Skeletal muscle satellite cell (primary cell): ENCODE measurements at regions not wholly inside any gene's neighbourhood (a gene's known extent, or its start where the extent isn't known, plus 50 kb on each side); places are given as distances from the start of the nearest gene placed in this dataset.

ENCODE experiments used
- H3K27me3 ChIP-seq: 2 replicates; pipeline ENCODE4 v1.7.0; 2013; ENCODE audit warnings: low read length; ENCODE audit not compliant: control insufficient read depth, insufficient read depth
- H3K36me3 ChIP-seq: 2 replicates; pipeline ENCODE4 v1.7.0; 2013; ENCODE audit warnings: mild to moderate bottlenecking, control low read depth, low read length; ENCODE audit not compliant: insufficient read depth
- H3K4me1 ChIP-seq: 2 replicates; pipeline ENCODE4 v1.7.0; 2013; ENCODE audit warnings: low read length; ENCODE audit not compliant: control insufficient read depth, insufficient read depth
- H3K4me2 ChIP-seq: 2 replicates; pipeline ENCODE4 v1.7.0; 2013; ENCODE audit warnings: mild to moderate bottlenecking, low read length
- H3K4me3 ChIP-seq: 2 replicates; pipeline ENCODE4 v1.7.0; 2013; ENCODE audit warnings: low read length
- H3K9ac ChIP-seq: 2 replicates; pipeline ENCODE4 v1.7.0; 2013; ENCODE audit warnings: mild to moderate bottlenecking, low read depth, low read length, moderate library complexity
- H3K9me3 ChIP-seq: replicated peaks from 2 replicates; pipeline ENCODE4 v1.7.0; 2013; ENCODE audit warnings: mild to moderate bottlenecking, control low read depth, low read length

- Histone ChIP-seq H3K27me3 (no peaks in the 10 kb centered on the region), H3K9me3 (no peaks in the 10 kb centered on the region), H3K9ac (no peak overlapping the region), H3K4me2 (no peak overlapping the region), H3K4me1 (no peaks in the 10 kb centered on the region), H3K4me3 (no peak overlapping the region), H3K36me3 (no peaks in the 10 kb centered on the region)
Observed at GRCh38 chr1:81446000-81446669, 354.6 kb upstream of the ADGRL2 start.

DNA sequence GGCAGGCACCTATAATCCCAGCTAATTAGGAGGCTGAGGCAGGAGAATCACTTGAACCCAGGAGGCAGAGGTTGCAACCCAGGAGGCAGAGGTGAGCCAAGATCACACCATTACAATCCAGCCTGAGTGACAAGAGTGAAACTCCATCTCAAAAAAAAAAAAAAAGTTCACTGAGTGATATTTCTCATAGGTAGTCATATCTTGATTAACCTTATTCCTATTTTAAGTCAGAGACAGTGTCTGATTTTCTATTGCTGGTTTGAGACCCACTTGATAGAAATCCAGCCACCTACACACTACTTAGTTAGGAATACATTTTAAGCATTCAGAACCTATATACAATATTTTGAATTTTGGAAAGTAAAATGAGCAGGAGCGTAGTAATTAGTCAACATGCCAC, 357.4 kb upstream of the ADGRL2 start:
- H3K36me3 ChIP-seq = no peaks in the 10 kb centered on the region
- H3K4me3 ChIP-seq = no peak overlapping the region
- H3K27me3 ChIP-seq = no peaks in the 10 kb centered on the region
- H3K4me2 ChIP-seq = no peak overlapping the region
- H3K9ac ChIP-seq = no peak overlapping the region
- H3K9me3 ChIP-seq = no peaks in the 10 kb centered on the region
- no peaks in the 10 kb centered on the region for H3K4me1 ChIP-seq

DNA sequence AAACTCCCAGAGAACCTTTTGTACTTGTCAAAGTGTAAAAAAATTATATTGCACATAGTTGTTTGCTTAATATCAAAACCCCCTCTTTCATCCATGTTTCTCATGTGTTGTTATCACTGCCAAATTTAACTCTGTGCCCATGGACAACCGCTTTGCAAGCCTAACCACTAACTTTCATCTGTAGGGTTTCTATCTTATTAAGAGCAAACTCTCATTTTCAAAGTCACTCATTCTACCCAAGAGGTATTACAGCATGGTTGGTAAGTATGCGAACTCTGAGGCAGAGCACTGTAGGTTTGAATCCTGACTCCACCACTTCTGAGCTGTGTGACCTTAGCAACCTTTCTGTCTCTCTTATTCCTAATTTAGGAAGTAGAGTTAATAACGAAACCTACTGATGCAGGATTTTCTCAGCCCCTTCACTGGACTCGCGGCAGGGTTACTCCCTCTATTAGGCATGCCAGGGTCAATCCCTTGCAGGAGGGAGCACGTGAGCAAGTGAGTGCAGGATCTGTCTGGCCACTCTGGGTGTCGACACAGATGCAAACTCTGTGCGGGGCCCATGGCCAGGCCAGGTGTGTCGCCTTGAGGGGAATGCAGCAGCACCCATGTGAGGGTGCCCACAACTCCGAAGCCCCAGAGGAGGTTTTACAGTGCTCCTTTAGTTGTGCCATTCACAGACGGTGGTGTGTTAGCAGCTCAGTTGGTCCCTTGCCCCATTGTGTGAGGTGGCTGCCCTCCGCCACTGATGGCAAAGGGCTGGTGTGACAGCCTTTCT, 361.5 kb upstream of the ADGRL2 start:
- H3K4me3 ChIP-seq = no peak overlapping the region
- no peaks in the 10 kb centered on the region for H3K4me1 ChIP-seq
- H3K9me3 ChIP-seq = no peaks in the 10 kb centered on the region

DNA sequence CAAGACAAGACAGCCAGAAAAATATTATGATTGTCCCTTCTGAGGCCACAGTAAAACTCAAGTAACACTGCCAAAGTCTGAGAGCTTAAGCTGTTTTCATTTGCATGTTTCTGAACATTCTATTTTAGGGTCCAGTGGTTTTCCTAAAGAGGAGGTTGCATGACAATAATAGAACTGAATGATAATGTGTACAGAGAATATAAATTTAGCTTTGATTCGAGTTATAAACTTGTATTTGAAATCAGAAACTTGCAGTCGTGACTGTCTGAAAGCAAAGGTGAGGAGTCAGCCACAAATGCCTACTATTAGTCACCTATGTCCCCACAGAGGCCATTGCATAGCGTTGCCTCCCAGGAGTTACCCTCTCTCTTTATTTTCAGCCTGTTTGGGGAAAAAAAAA, 363.1 kb upstream of the ADGRL2 start:
- H3K36me3 ChIP-seq = no peaks in the 10 kb centered on the region
- no peak overlapping the region for H3K4me2 ChIP-seq
- no peaks in the 10 kb centered on the region for H3K9me3 ChIP-seq
- H3K4me3 ChIP-seq = no peak overlapping the region
- no peak overlapping the region for H3K9ac ChIP-seq
- H3K4me1 ChIP-seq = no peaks in the 10 kb centered on the region
- no peaks in the 10 kb centered on the region for H3K27me3 ChIP-seq

More for the DNA sequence above, 361.5 kb upstream of the ADGRL2 start:
- Histone ChIP-seq H3K9ac (no peak overlapping the region), H3K27me3 (no peaks in the 10 kb centered on the region), H3K4me2 (no peak overlapping the region), H3K36me3 (no peaks in the 10 kb centered on the region)

- no peaks in the 10 kb centered on the region for H3K36me3 ChIP-seq
Observed at GRCh38 chr1:81437213-81437612, 363.5 kb upstream of the ADGRL2 start.

GRCh38 chr1:81435175-81435574, 365.6 kb upstream of the ADGRL2 start:
- Histone ChIP-seq H3K9me3 (no peaks in the 10 kb centered on the region), H3K36me3 (no peaks in the 10 kb centered on the region), H3K4me2 (no peak overlapping the region), H3K9ac (no peak overlapping the region), H3K27me3 (no peaks in the 10 kb centered on the region), H3K4me3 (no peak overlapping the region), H3K4me1 (no peaks in the 10 kb centered on the region)

More at GRCh38 chr1:81437213-81437612, 363.5 kb upstream of the ADGRL2 start:
- Histone ChIP-seq H3K9ac (no peak overlapping the region), H3K4me2 (no peak overlapping the region), H3K4me3 (no peak overlapping the region), H3K4me1 (no peaks in the 10 kb centered on the region), H3K9me3 (no peaks in the 10 kb centered on the region), H3K27me3 (no peaks in the 10 kb centered on the region)

GRCh38 chr1:81433676-81434075, 367.1 kb upstream of the ADGRL2 start:
- Histone ChIP-seq H3K4me2 (no peak overlapping the region), H3K9ac (no peak overlapping the region), H3K4me3 (no peak overlapping the region), H3K27me3 (no peaks in the 10 kb centered on the region), H3K4me1 (no peaks in the 10 kb centered on the region), H3K9me3 (no peaks in the 10 kb centered on the region), H3K36me3 (no peaks in the 10 kb centered on the region)

GRCh38 chr1:81432654-81433109, 368.1 kb upstream of the ADGRL2 start:
- no peak overlapping the region for H3K4me3 ChIP-seq
- no peak overlapping the region for H3K9ac ChIP-seq
- no peaks in the 10 kb centered on the region for H3K27me3 ChIP-seq
- H3K36me3 ChIP-seq = no peaks in the 10 kb centered on the region
- no peaks in the 10 kb centered on the region for H3K9me3 ChIP-seq
- H3K4me2 ChIP-seq = no peak overlapping the region
- H3K4me1 ChIP-seq = no peaks in the 10 kb centered on the region

DNA sequence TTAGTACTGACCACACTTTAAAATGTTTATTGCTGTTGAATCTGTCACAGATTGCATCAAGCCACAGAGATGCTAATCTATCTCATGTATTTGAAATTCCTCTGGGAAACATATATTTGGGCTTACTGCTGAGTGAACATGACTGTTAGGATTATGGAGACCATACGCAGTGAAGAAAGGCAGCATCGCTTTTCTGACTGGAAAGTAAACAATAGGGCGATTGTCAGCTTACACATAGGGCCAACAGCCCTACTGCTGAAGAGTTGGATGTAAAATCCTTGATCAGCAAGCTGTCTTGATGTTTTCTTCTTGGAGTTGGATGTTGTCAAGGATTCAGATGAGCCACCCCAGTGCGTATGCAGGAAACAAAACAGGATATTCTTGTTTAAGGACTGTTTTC, 368.7 kb upstream of the ADGRL2 start:
- H3K27me3 ChIP-seq = no peaks in the 10 kb centered on the region
- H3K4me3 ChIP-seq = no peak overlapping the region
- no peaks in the 10 kb centered on the region for H3K4me1 ChIP-seq
- H3K4me2 ChIP-seq = no peak overlapping the region
- no peak overlapping the region for H3K9ac ChIP-seq
- no peaks in the 10 kb centered on the region for H3K36me3 ChIP-seq
- no peaks in the 10 kb centered on the region for H3K9me3 ChIP-seq

DNA sequence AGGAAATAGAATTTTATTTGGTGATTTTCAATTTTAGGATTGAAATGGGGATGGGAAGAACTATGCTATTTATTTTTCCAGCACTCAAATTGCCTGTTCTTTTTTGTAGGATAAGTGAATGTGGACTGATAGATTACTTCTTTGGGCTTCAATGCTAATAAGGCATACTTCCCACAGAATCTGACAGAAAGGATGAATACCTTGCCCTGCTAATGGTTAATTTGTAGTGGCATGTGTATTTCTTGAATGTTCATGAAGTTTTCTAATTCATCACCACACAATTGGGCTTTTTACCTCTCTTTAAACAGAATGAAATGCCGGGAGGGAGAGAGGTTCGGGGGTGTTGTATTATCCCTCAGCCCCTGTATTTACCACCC, 369.1 kb upstream of the ADGRL2 start:
- no peaks in the 10 kb centered on the region for H3K4me1 ChIP-seq
- H3K4me2 ChIP-seq = no peak overlapping the region
- H3K4me3 ChIP-seq = no peak overlapping the region
- no peaks in the 10 kb centered on the region for H3K27me3 ChIP-seq
- no peaks in the 10 kb centered on the region for H3K36me3 ChIP-seq
- no peak overlapping the region for H3K9ac ChIP-seq
- H3K9me3 ChIP-seq = no peaks in the 10 kb centered on the region

- H3K9ac ChIP-seq = no peak overlapping the region
- H3K4me1 ChIP-seq = no peaks in the 10 kb centered on the region
- no peaks in the 10 kb centered on the region for H3K9me3 ChIP-seq
- no peaks in the 10 kb centered on the region for H3K36me3 ChIP-seq
- no peak overlapping the region for H3K4me2 ChIP-seq
- H3K4me3 ChIP-seq = no peak overlapping the region
- no peaks in the 10 kb centered on the region for H3K27me3 ChIP-seq
Observed at GRCh38 chr1:81430955-81431623, 369.6 kb upstream of the ADGRL2 start.
